ENCODE measurements at regions not wholly inside any gene's neighbourhood (a gene's known extent, or its start where the extent isn't known, plus 50 kb on each side); places are given as distances from the start of the nearest gene placed in this dataset.

GRCh38 chr16:51410125-51410524 is 259.1 kb upstream of the SALL1 start:
- TF ChIP-seq, protein P1, sequence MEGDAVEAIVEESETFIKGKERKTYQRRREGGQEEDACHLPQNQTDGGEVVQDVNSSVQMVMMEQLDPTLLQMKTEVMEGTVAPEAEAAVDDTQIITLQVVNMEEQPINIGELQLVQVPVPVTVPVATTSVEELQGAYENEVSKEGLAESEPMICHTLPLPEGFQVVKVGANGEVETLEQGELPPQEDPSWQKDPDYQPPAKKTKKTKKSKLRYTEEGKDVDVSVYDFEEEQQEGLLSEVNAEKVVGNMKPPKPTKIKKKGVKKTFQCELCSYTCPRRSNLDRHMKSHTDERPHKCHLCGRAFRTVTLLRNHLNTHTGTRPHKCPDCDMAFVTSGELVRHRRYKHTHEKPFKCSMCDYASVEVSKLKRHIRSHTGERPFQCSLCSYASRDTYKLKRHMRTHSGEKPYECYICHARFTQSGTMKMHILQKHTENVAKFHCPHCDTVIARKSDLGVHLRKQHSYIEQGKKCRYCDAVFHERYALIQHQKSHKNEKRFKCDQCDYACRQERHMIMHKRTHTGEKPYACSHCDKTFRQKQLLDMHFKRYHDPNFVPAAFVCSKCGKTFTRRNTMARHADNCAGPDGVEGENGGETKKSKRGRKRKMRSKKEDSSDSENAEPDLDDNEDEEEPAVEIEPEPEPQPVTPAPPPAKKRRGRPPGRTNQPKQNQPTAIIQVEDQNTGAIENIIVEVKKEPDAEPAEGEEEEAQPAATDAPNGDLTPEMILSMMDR (conservative IDR thresholded peaks at IDR 0.05; ENCODE audit: low read depth, low read length), result no peak
- TF ChIP-seq POLR2A (IDR thresholded peaks at IDR 0.05; ENCODE audit: low read depth, low read length) (no peak), RCOR1 (IDR thresholded peaks at IDR 0.05; ENCODE audit: insufficient replicate concordance, low read length) (no peak), MAZ (IDR thresholded peaks at IDR 0.05; ENCODE audit: borderline replicate concordance, low read depth, low read length) (no peak), CHD1 (IDR thresholded peaks at IDR 0.05; ENCODE audit: low read depth, low read length) (no peak), CEBPB (IDR thresholded peaks at IDR 0.05; ENCODE audit: low read depth, low read length) (no peak), RAD21 (IDR thresholded peaks at IDR 0.05; ENCODE audit: low read length) (no peak), USF2 (IDR thresholded peaks at IDR 0.05; ENCODE audit: low read depth, low read length) (no peak), RFX5 (IDR thresholded peaks at IDR 0.05; ENCODE audit: low read depth, low read length) (no peak), MAFK (IDR thresholded peaks at IDR 0.05; ENCODE audit: low read depth, low read length) (no peak), SMC3 (IDR thresholded peaks at IDR 0.05; ENCODE audit: low read depth, low read length) (no peak), ELK1 (IDR thresholded peaks at IDR 0.05; ENCODE audit: borderline replicate concordance, low read depth, low read length) (no peak), BHLHE40 (IDR thresholded peaks at IDR 0.05; ENCODE audit: low read depth, low read length) (no peak), NFE2L2 (IDR thresholded peaks at IDR 0.05; ENCODE audit: low read depth, low read length) (no peak)

Measured in IMR-90 (cell line).